G401.6 (cell line): ENCODE measurements at regions not wholly inside any gene's neighbourhood (a gene's known extent, or its start where the extent isn't known, plus 50 kb on each side); places are given as distances from the start of the nearest gene placed in this dataset.
"Not testable (repeated sequence)": the region's sequence is repeated elsewhere in the genome, so short reads cannot be mapped to it uniquely, and the experiment has no call there.

Experiments used
- FAIRE-seq: peaks from 2 replicates; lab custom pipeline; 2012; peaks lifted over from hg19 to GRCh38; lab: Jason Lieb, UNC

- FAIRE-seq, result no peak
These were observed 80.0 kb downstream of the SHOX2 start for GRCh38 chr3:158026236-158026635.

GRCh38 chr3:158019897-158020296 lies 86.3 kb downstream of the SHOX2 start:
- FAIRE-seq, result not testable (repeated sequence)

GRCh38 chr3:158018462-158018861 lies 87.8 kb downstream of the SHOX2 start:
- no peak for FAIRE-seq

- FAIRE-seq, result no peak
These were observed 93.3 kb downstream of the SHOX2 start for GRCh38 chr3:158012901-158013300.

- no peak for FAIRE-seq
These were observed 100.7 kb downstream of the SHOX2 start for GRCh38 chr3:158005391-158006100.

GRCh38 chr3:157999246-157999645 lies 107.0 kb downstream of the SHOX2 start:
- FAIRE-seq, result no peak

- FAIRE-seq, result no peak
These were observed 123.9 kb downstream of the SHOX2 start for GRCh38 chr3:157982359-157982758.

GRCh38 chr3:157981819-157982218 lies 124.4 kb downstream of the SHOX2 start:
- FAIRE-seq, result no peak

- no peak for FAIRE-seq
These were observed 127.2 kb downstream of the SHOX2 start for GRCh38 chr3:157979022-157979421.

- no peak for FAIRE-seq
These were observed 144.6 kb downstream of the SHOX2 start for GRCh38 chr3:157961665-157962064.

GRCh38 chr3:157958457-157958856 lies 147.8 kb downstream of the SHOX2 start:
- FAIRE-seq, result no peak

- no peak for FAIRE-seq
These were observed 149.4 kb downstream of the SHOX2 start for GRCh38 chr3:157956850-157957249.

GRCh38 chr3:157956176-157956575 lies 150.0 kb downstream of the SHOX2 start:
- FAIRE-seq, result no peak

GRCh38 chr3:157953565-157953964 lies 152.7 kb downstream of the SHOX2 start:
- FAIRE-seq, result no peak

- FAIRE-seq, result no peak
These were observed 157.4 kb downstream of the SHOX2 start for GRCh38 chr3:157948605-157949383.

GRCh38 chr3:157939166-157939565 lies 167.1 kb downstream of the SHOX2 start:
- no peak for FAIRE-seq

GRCh38 chr3:157938154-157938779 lies 168.0 kb downstream of the SHOX2 start:
- FAIRE-seq, result no peak

- FAIRE-seq, result no peak
These were observed 174.7 kb downstream of the SHOX2 start for GRCh38 chr3:157931517-157931916.

GRCh38 chr3:157930000-157930780 lies 176.0 kb downstream of the SHOX2 start:
- FAIRE-seq, result no peak

GRCh38 chr3:157926822-157927221 lies 179.4 kb downstream of the SHOX2 start:
- FAIRE-seq, result no peak

- no peak for FAIRE-seq
These were observed 183.6 kb downstream of the SHOX2 start for GRCh38 chr3:157922614-157923013.

- no peak for FAIRE-seq
These were observed 184.4 kb downstream of the SHOX2 start for GRCh38 chr3:157921811-157922210.
